NK-92 treated with Interleukin-12 subunit alpha and Interleukin-12 subunit beta, amount 100 ng/mL, for 24 hours (cell line): ENCODE measurements at regions not wholly inside any gene's neighbourhood (a gene's known extent, or its start where the extent isn't known, plus 50 kb on each side); places are given as distances from the start of the nearest gene placed in this dataset.

Experiments used
- DNase-seq: peaks from one replicate; lab custom pipeline; 2025; lab: John Stamatoyannopoulos, UW

DNA sequence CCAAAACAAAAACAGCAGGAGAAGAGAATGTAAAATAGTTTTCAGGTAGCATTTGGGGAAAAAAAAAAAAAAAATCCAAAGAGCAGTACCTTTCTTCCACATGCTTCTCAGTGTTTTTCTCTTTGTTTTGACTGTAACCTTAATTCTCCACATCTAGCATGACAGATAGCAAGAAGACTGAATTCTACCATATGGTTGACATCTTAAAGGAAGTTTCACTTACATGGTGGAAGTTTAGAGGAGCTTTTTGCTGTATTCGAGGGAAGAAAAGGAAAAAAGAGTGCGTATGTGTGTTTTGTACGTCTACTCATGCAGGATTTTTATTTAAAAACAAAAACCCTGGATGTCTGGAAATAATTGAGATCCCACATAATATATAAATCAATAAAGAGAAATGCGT is 604.8 kb downstream of the CCDC171 start:
- no peak for DNase-seq

DNA sequence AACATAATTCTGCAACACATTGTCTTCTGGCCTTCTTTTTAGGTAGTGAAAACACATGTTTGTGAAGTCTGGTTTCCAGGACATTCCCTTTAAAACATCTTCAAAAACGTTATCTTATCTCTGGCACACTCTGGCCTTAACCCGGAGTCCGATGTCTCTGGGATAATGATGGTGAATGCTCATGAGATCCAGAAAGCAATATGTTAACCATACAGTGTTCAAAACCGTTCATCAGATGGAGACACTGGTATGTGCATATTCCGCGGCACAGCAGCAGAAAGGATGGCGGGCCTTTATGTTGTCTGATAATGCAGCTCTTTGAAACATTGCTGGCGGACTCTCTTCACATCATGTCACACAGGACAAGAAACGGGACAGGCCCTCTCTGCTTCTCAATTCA is 605.2 kb downstream of the CCDC171 start:
- no peak for DNase-seq

DNA sequence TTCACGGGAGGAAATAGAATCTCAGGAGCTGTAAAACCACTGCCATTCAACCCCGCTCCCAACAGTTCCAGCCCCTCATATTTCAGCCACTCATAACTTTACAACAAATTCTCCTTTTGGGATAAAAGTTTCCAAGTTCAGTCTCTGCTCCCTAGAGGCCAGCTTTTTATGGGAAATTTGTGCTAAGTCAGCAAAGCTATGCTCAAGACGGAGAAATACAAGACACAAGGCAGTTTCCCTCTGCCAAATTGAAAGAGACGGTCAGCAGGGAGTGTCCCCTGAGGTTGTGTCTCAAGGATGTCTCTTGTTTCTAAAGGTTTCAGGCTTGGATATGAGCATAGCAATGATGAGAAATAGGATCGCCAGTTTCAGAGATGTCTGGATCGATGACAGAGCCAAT is 608.6 kb downstream of the CCDC171 start:
- no peak for DNase-seq

DNA sequence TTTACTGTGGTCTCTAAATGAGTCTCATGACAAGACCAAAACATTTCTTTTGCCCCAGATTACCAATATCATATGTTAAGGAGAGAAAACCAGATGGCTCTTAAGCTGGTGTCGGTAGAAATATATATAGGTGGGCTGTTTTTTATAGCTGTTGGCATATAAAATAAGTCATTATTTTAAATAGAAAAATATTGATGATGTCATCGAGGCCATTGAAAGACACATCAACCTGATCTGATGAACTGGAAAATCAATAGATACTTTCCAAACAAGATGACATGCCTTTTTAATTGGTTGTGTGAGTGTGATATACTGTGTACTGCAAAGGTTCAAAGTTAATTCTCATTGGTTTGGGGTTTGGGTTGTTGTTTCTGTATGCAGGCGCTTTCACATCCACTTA is 617.3 kb downstream of the CCDC171 start:
- no peak for DNase-seq

DNA sequence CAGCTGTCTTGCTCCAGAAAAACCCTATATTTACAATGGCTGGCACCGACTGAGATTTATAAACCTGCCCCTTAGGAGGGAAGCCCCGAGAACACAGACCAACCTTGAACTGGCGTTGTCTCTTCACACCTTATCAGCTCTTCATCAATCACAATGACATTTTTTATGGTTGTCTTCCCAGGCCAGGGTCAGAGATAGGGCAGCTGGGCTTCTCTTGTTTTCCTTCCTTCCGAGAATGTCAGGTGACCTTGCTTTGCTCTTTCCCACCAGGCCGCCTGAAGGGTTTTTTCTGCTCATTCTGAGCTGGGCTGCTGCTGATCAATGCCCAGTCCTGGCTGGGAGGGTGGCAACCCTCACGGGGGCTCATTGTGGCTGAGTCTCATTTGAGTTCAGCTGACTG is 619.1 kb downstream of the CCDC171 start:
- DNase-seq = no peak

DNA sequence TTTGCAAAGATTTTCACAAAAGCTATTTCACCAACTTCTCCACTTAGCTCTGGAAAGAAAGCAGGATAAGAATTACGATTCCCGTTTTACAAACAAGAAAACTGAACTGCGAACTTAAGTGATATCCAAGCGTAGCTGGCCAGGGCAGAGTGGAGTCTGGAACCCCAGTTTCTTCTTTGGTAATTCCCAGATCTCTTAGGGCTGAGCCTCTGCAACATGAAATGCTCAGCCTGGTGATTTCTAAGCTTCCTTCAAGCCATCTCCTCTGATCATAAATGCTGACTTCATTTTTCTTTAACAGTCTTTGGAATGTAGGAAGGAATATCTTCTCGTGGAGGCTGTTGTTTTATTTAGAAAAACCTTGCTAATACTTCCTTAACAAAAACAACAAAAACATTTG is 620.0 kb downstream of the CCDC171 start:
- DNase-seq = no peak

DNA sequence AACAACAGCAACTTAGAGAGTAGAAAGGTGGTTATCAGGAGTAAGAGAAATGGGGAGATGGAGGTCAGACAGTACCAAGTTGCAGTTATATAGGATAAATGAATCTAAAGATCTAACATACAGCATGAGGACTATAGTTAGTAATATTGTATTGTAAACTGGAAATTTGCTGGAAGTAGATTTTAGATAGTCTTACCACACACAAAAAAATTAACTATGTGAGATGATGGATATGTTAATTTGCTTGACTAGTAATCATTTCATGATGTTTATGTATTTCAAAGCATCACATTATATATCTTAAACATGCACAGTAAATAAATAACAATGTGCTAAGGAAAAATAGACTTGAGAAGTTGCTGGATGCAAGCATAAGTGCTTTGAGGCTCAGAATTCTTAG is 622.1 kb downstream of the CCDC171 start:
- no peak for DNase-seq

DNA sequence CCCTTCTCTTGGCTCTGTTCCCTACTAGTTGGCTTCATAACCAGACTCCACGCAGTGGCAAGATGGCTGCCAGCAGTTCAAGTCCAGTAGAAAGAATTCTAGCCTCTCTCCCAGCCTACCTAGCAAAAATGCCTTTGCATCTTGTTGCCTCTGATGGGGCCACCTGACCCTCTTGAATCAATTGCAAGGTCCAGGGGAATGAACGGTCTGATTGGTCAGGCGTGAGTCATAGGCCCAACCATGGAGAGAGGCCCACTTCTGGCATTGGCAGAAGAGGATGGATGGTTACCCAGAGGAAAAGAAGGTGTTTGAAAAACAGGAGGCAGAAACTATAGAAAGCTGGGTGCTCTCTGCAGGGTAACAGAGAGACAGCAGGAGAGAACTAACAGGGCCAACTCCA is 622.6 kb downstream of the CCDC171 start:
- no peak for DNase-seq

DNA sequence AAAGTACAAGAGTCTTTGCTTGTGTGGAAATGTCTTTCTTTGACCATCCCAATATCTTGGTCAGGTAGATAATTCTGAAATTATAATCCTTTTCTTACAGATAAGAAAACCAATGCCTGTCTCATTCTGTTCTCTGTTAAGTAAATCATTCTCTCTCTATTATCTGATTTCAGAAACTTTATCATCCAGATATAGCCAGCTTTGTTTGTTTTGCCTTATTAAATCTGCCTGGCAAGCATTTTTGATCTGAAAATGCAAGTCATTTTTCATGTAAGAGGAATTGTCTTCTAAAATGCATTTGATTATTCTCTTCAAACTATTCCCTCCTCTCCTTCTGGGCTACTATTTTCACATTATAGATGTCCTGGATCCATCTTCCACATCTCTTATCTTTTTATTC is 625.5 kb downstream of the CCDC171 start:
- no peak for DNase-seq

DNA sequence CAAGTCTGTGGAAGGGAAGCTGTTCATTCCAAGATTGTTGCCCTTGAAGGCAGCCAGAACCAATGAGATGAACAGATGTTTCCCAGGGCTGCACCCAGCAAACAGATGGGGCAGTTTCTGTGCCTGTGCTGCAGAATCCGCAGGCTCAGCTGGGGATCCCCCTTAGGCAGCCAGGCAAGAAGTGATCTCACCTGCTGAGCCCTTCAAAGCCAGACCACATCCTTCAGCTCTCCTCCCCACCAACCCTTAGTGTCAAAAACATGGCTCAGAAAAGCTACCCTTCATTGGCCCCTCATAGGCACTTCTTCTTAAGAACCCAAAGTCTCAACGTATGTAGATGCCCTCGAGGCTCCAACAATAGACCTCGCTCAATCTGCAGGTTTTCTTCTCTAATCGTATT is 626.7 kb downstream of the CCDC171 start:
- DNase-seq = no peak

DNA sequence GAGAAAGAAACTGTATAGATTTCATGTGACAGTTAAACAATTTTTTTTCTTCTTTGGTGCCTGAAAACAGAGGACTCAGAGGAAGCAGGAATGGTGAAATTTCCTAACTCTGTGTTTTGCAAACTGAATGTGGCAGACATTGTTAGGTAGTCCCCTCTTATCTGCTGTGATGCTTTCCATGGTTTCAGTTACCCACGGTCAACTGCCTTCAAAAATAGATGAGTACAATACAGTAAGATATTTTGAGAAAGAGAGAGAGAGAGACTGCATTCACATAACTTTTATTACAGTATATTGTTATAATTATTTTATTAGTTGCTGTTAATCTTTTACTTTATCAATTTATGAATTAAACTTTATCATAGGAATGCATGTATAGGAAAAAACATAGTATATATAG is 627.2 kb downstream of the CCDC171 start:
- DNase-seq = no peak

DNA sequence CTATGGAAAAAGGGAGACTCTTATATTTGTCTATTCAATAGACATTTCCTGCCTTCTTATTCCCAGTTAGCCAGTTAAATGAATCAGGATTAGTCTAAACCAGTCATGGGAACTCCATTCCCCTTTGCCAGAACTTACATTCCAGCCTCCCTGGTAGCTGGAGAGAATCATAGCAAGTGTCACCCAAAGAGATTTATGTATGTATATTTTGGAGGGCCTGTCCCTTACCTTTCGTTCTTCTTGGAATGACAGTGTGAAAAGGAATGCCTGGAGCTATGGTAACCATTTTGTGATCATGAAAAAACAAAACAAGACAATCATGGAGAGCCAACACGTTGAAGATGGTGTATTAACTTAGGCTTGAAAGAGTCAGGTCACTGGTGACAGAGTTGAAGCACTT is 627.7 kb downstream of the CCDC171 start:
- no peak for DNase-seq

DNA sequence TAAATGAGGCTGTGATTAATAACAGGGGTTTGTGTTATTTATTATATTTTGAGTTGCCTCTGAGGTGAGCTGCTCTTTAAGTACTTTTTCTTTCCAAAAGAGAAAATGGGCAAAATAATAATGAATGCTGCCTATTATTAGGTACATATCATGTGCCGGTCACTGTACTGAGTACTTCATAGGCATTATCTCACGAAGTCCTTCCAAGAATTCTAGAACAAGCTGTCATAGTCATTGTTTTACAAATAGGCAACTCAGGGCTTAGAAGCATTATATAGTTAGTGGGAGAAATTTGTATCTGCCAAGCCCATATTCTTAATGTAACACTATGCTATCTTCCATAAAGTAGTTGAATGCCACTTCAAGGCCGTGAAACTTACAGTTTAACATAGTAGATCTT is 628.7 kb downstream of the CCDC171 start:
- no peak for DNase-seq

DNA sequence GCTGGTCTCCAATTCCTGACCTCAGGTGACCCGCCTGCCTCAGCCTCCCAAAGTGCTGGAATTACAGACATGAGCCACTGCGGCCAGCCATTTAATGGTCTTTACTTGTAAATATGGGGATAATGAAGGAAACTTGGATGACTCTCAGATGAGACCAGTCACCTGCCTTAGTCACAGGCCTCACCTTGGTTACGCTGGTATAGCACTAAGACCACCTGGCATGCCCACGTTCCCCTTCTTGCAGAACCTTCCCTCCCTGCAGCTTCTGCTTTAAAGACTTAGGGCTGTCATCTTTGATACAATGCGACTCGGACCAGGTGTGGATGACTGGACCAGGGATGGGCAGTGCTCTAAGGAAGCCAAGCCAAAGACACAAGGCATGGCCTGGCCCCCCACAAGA is 629.9 kb downstream of the CCDC171 start:
- DNase-seq = no peak

DNA sequence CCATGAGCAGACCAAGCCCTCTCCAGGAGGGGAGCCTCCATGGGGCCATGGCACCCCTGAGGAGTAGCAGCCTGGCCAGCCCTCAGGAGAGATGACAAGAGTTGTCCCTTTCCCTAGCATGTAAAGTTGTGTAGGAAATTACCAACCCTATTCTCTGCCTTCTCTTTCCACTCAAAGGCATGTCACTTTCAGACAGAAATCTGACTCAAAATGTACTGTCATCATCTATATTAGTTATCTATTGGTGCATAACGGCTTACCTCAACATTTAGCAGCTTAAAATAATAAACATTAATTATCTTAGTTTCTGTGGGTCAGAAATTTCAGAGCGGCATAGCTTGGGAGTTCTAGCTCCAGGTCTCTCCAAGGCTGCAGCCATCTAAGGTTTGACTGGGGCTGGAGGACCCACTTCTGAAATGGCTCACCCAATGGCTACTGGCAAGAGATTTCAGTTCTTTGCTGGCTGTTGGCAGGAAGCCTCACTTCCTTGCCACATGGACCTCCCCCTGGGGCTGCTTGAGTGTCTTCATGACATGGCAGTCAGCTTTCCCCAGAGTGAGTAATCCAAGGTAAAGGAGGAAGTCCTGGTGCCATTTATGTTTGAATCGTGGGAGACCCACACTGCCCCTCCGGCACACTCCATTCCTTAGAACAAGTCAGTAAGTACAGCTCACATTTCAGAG is 632.3 kb downstream of the CCDC171 start:
- no peak for DNase-seq

DNA sequence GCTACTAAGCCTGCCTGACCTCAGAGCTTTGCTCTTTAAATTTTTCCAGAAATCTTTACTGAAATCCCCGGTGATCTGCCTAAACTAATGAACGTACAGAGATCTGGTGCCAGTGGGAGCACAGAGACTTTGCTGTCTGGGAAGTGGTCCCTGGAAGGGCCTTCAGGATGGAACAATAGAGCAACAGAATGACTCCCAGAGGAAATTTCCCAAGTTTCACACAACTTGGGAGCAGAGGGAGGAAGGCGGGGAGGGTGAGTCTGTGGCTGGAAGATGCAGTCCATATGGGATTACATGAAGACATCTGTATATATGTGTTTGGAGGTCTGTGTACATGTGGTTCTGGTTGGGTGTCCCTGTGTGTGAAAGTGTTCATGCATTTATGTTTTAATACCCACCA is 638.3 kb downstream of the CCDC171 start:
- DNase-seq = no peak

DNA sequence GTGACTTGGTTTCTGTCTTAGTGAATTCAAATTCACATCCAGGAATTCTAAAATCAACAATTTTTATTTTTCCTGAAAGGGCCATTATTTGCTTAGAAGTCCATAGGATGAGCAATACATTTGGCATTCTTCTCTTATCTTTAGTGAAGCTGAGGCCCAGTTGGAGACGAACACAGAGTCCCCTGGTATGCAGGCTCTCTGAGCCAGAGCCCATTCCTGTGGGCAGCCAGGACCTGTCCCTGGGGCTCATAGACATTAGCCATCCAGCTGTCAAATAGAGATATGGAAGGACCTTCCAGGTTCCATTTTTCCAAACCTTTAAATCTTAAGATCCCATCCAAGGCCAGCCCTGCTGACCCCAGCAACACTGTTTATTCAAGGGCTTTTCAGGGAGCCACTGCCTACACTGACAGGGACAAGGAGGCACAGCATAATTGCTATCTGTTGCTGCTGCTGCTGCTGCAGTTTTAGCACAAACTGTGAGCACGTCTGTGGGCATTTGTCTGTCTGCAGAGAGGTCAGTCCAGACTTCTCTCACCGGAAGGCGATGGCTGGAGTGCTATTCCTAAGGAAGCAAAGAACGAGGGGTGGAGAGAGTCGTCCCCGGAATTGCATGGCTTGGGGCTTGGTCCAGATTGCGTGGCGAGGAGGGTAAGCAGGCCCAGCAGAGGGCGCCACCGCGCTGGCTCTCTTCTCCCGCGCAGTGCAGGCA is 639.0 kb downstream of the CCDC171 start:
- DNase-seq = no peak

DNA sequence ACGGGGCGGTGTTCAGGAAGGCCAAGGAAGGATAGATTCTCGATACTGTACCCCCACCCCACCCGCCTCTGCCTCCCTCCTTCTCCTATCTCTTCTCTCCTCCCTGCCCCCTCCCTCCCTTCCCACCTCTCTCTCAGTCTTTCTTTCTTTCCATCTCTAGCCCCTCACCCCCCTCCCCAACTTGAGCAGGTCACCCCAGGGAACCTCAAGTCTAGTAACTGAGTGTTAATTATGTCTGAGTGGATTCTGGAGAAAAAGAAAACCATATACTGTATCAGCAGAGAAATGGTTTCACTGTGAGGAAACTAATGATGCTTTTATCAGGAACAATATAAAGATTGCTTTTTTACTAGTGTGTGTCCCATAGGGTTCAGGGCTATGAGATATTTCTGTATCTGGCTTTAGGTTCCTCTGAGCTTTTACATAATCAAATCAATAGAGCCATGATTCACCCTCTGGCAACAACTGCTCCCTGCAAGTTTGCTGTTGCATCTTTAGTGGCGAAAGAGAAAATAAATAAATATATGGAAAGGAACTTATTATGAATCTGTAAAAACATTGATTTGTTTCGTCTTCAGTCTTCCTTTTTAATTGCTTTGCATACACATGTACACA is 639.7 kb downstream of the CCDC171 start:
- no peak for DNase-seq

DNA sequence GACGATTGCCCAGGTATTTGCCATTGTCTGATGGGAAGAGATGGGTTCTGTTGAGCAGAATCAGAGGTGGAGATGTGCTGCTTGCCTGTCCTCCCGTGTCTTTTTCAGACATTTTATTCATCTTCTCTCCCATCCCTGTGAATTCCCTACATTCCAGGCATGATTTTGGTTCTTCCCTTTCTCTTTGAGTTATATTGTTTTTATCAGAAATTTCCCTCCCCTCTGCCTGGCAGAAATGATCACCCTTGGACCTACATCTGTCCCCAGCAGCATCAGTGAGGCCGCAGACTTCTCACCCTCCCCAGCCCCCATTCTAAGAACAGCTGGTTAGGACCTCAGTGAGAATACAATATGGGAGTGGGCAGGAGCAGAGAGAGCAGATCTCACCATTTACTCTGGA is 640.2 kb downstream of the CCDC171 start:
- DNase-seq = no peak

DNA sequence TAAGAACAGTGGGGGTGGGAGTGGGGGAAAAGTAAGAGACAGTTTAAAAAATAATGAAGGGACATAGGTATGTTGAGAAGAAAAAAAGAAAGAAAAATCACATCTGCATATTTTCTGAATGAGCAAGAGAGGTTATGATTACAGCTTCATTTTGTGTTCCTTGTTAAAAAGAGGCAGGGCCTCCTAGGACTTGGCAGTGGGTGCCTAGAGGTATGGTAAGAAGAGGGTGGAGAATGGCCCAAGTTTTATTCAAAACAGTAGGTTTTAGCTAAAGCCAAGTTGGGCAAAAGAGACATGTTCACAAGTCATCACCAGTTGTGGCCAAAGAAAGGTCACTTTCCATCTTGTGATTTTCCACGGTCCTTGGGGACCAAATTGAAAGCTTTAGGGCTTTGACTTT is 643.4 kb downstream of the CCDC171 start:
- no peak for DNase-seq

DNA sequence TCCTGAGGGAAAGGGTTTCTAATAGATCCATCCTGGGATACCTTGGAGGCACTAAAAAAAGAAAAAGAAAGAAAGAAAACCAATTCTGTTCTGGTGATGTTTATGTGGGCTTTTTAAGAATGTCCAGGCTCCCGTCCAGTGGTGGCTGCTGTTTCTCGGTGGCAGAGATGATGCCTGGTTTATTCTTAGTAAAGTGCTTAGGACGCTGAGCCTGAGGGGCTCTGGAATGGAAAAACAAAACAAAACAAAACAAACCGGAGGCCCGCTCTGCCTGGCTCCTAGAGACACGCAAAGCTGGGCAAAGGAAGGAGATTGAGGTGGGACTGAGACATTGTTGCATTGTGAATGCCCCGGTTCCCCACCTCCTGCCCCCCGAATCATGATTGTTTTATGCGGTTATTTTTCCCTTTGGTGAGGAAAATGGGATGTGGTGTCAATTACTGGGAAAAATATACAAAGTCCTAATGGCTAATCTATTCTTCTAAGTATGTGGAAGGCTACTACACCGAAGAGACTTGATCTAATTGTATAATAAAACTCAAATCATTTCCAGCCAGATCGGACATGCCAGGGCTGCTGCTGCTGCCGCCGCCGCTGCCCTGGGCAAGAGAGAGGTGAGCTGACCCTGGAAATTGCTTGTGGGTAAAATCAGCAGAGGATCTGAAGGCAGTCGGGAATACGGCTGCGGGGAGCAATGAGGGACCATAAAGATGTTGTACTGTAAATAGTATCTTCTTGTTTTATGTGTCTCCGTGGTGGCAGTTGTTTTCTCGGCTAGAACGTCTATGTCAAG is 644.9 kb downstream of the CCDC171 start:
- no peak for DNase-seq

DNA sequence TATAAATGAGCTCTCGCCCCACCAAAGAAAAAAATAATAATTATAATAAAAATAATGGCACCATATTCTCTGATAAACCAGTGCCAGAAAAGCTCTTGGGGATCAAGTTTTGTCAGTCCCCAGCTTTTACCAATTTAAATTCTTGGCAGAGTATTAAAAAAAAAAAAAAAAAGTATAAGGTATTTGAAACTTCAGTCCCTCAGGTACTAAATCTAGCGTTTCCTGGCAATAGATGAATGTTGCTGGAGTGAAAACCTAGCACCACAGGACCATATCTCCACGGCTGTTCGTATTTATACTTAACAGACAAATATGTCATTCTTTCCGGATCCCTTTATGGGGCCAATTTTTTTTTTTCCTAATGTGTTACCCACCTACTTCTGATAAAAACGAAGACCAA is 646.2 kb downstream of the CCDC171 start:
- DNase-seq = no peak

DNA sequence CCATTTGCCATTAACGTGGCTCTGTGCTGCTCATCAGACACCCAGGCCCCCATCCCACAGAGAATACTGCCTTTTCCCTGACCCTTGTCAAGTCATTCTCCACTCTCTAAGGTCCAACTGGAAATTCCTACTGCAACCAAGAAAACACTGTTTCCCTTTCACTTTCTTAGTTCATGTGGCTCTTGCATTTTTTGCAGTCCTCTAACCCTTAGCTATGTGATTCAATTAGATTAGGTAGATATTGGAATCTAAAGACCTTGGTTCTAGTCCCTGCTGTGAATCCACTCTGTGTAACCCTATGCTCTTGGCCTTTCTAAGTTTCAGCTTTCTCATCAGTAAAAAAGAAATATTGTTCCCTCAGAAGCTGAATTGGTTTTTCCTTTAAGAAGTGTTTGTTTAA is 649.4 kb downstream of the CCDC171 start:
- no peak for DNase-seq
